ENCODE measurements at regions not wholly inside any gene's neighbourhood (a gene's known extent, or its start where the extent isn't known, plus 50 kb on each side); places are given as distances from the start of the nearest gene placed in this dataset.

- Histone ChIP-seq H2AFZ (ENCODE audit: low read depth, low read length) (no peak overlapping the region), H3K9me1 (replicated peaks; ENCODE audit: control insufficient read depth, extremely low read depth, insufficient read depth, low read length) (no peaks in the 10 kb centered on the region), H3K9me3 (replicated peaks; ENCODE audit: control insufficient read depth, insufficient read depth, low read length) (no peaks in the 10 kb centered on the region), H3K4me1 (ENCODE audit: control insufficient read depth, extremely low read depth, insufficient read depth, low read length) (peaks cover 31% of the 10 kb centered on the region), H3K36me3 (ENCODE audit: control insufficient read depth in 2 of 2, extremely low read depth in 1 of 2, insufficient read depth in 2 of 2, low read length in 2 of 2) (no peaks in the 10 kb centered on the region), H3K4me2 (ENCODE audit: insufficient read depth, low read length) (no peak overlapping the region), H3K4me3 (replicated peaks in 1 of 3; ENCODE audit: insufficient read depth in 1 of 3, low read depth in 1 of 3, low read length in 3 of 3) (no peak overlapping the region), H3K9ac (replicated peaks; ENCODE audit: extremely low read depth, insufficient read depth, low read length) (no peak overlapping the region), H3K79me2 (ENCODE audit: control insufficient read depth, insufficient read depth, low read length) (no peaks in the 10 kb centered on the region), H3K27ac (ENCODE audit: insufficient read depth, low read depth, low read length) (no peak overlapping the region), H4K20me1 (replicated peaks; ENCODE audit: control insufficient read depth, extremely low read depth, insufficient read depth, low read length) (no peaks in the 10 kb centered on the region), H3K27me3 (ENCODE audit: control insufficient read depth in 2 of 2, insufficient read depth in 2 of 2, low read length in 2 of 2) (no peaks in the 10 kb centered on the region)
- DNase-seq (ENCODE audit: low read depth, low spot score) (no peak), FAIRE-seq (no peak)
- dilution Hi-C loops (cut with MboI; ENCODE audit: extremely low pct_ligation_motif_present, low sequenced_read_pairs) = no loop called here
- no TSS peak for BruUV-seq (replicated peaks)
- CTCF ChIA-PET = interaction anchor here (1.3 to 1.9 kb wide), 3 partner anchors 11 to 264 kb away, joined by 3 to 10 read pairs (median 5); no protein-coding TSS in a partner anchor
- intact Hi-C loops (cut with micrococcal nuclease) = loop anchor here (2.0 to 5.0 kb wide), 3 partner anchors 86 to 189 kb away; no protein-coding TSS in a partner anchor
- TF ChIP-seq JUN (IDR thresholded peaks at IDR 0.05; ENCODE audit: borderline replicate concordance, insufficient read depth, insufficient read length, low read depth) = no peak
- TF ChIP-seq POLR2AphosphoS5 (IDR thresholded peaks at IDR 0.05; ENCODE audit: insufficient read depth, low read depth, low read length) = no peak
- no peak for TF ChIP-seq FOS (IDR thresholded peaks at IDR 0.05; ENCODE audit: borderline replicate concordance, insufficient read depth, low read length)
- no peak for TF ChIP-seq MYC (IDR thresholded peaks at IDR 0.05; ENCODE audit: low read depth, low read length)
- TF ChIP-seq EZH2 (IDR thresholded peaks at IDR 0.05; ENCODE audit: borderline replicate concordance, low read depth, low read length, severe bottlenecking) = no peak
- TF ChIP-seq GATA2 (IDR thresholded peaks at IDR 0.05; ENCODE audit: insufficient read depth, insufficient read length, low read depth, low read length) = no peak
- no peak for TF ChIP-seq POLR2A (IDR thresholded peaks at IDR 0.05; ENCODE audit: low read depth, low read length)
- TF ChIP-seq MAX (IDR thresholded peaks at IDR 0.05; ENCODE audit: insufficient read depth, insufficient read length) = no peak
- POLR2A ChIA-PET = no interaction called here
These were observed 82.1 kb downstream of the PLEKHG1 start for GRCh38 chr6:150681578-150682395.

Data from endothelial cell of umbilical vein (primary cell).